HepG2 (cell line): ENCODE measurements at regions not wholly inside any gene's neighbourhood (a gene's known extent, or its start where the extent isn't known, plus 50 kb on each side); places are given as distances from the start of the nearest gene placed in this dataset.
A peak's percentile ranks its signal among the peaks of the same experiment; 100 is the strongest.

Experiments used
- DRAP1 ChIP-seq: IDR thresholded peaks from 2 replicates; pipeline ENCODE4 v1.6.1; 2016; ENCODE audit warnings: missing genetic modification reagents, missing compliant biosample characterization
- ELF1 ChIP-seq: sonication (generic); formaldehyde crosslinking; IDR thresholded peaks from 2 replicates; pipeline ENCODE4 v1.4.0; 2020; ENCODE audit warnings: missing genetic modification reagents
- FOXP1 ChIP-seq, 2 experiments: fragments of 450-650 bp in 1 of 2; IDR thresholded peaks; 2 replicates each; pipeline ENCODE4 v1.6.1; 2017 to 2018; ENCODE audit warnings: antibody characterized with exemption in 1 of 2
- HMG20A ChIP-seq: IDR thresholded peaks from 2 replicates; pipeline ENCODE4 v1.6.1; 2016; ENCODE audit warnings: borderline replicate concordance
- ISX ChIP-seq: sonication (generic); formaldehyde crosslinking; conservative IDR thresholded peaks from 2 replicates; pipeline ENCODE4 v1.5.0; 2020; ENCODE audit warnings: missing genetic modification reagents
- KDM4B ChIP-seq: sonication (generic); formaldehyde crosslinking; IDR thresholded peaks from 2 replicates; pipeline ENCODE4 v1.4.0; 2020; ENCODE audit warnings: missing genetic modification reagents
- MIER3 ChIP-seq: IDR thresholded peaks from 2 replicates; pipeline ENCODE4 v1.6.1; 2016; ENCODE audit warnings: missing compliant biosample characterization, borderline replicate concordance
- NCOA2 ChIP-seq: sonication (generic); formaldehyde crosslinking; IDR thresholded peaks from 2 replicates; pipeline ENCODE4 v1.8.0; 2022; ENCODE audit warnings: inconsistent platforms
- NR2F1 ChIP-seq, 2 experiments: fragments of 450-650 bp in 1 of 2; formaldehyde crosslinking in 1 of 2; IDR thresholded peaks; 2 replicates each; pipeline versions ENCODE4 v1.5.0 to v1.6.1; 2016 to 2020; ENCODE audit warnings: mild to moderate bottlenecking in 1 of 2, missing compliant biosample characterization in 1 of 2, missing genetic modification reagents in 1 of 2, moderate library complexity in 1 of 2
- PHF5A ChIP-seq: IDR thresholded peaks from one replicate; pipeline ENCODE4 v1.6.1; 2018; ENCODE audit warnings: low read depth, missing genetic modification reagents; ENCODE audit not compliant: unreplicated experiment
- SAP130 ChIP-seq: IDR thresholded peaks from 2 replicates; pipeline ENCODE4 v1.6.1; 2016; ENCODE audit warnings: low read depth
- SMARCE1 ChIP-seq: fragments of 450-650 bp; IDR thresholded peaks from 2 replicates; pipeline ENCODE4 v1.6.1; 2017; ENCODE audit warnings: borderline replicate concordance
- SOX5 ChIP-seq: IDR thresholded peaks from 2 replicates; pipeline ENCODE4 v1.6.1; 2016; ENCODE audit warnings: borderline replicate concordance
- TRIM24 ChIP-seq: sonication (generic); formaldehyde crosslinking; IDR thresholded peaks from 2 replicates; pipeline ENCODE4 v1.8.0; 2022; ENCODE audit warnings: mild to moderate bottlenecking, missing genetic modification reagents
- ZBTB39 ChIP-seq: sonication (generic); formaldehyde crosslinking; IDR thresholded peaks from 2 replicates; pipeline ENCODE4 v1.5.0; 2020; ENCODE audit warnings: missing genetic modification reagents
- ZFP36L1 ChIP-seq: sonication (generic); formaldehyde crosslinking; IDR thresholded peaks from 2 replicates; pipeline ENCODE4 v1.8.0; 2022; ENCODE audit warnings: mild to moderate bottlenecking, missing genetic modification reagents, moderate library complexity
- ZKSCAN5 ChIP-seq: sonication (generic); formaldehyde crosslinking; IDR thresholded peaks from 2 replicates; pipeline ENCODE4 v1.5.1; 2020; ENCODE audit warnings: mild to moderate bottlenecking, missing genetic modification reagents
- ZMYM4 ChIP-seq: sonication (generic); formaldehyde crosslinking; IDR thresholded peaks from 2 replicates; pipeline ENCODE4 v1.8.1; 2023; ENCODE audit warnings: mild to moderate bottlenecking, missing genetic modification reagents
- ZNF160 ChIP-seq: sonication (generic); formaldehyde crosslinking; IDR thresholded peaks from 2 replicates; pipeline ENCODE4 v1.8.0; 2022; ENCODE audit warnings: mild to moderate bottlenecking, inconsistent platforms, missing genetic modification reagents
- ZNF383 ChIP-seq: sonication (generic); formaldehyde crosslinking; IDR thresholded peaks from 2 replicates; pipeline ENCODE4 v1.4.0; 2020; ENCODE audit warnings: missing genetic modification reagents, mild to moderate bottlenecking, borderline replicate concordance
- ZNF530 ChIP-seq: sonication (generic); formaldehyde crosslinking; IDR thresholded peaks from 2 replicates; pipeline ENCODE4 v1.5.0; 2020; ENCODE audit warnings: low read depth, mild to moderate bottlenecking, missing genetic modification reagents
- TF ChIP-seq, protein P1 (sequence below): sonication (generic); formaldehyde crosslinking; IDR thresholded peaks from 2 replicates; pipeline ENCODE4 v1.5.1; 2020; ENCODE audit warnings: missing genetic modification reagents, mild to moderate bottlenecking, borderline replicate concordance
- TF ChIP-seq, protein P2 (sequence below): sonication (generic); formaldehyde crosslinking; IDR thresholded peaks from 2 replicates; pipeline ENCODE4 v1.4.0; 2020; ENCODE audit warnings: mild to moderate bottlenecking, missing genetic modification reagents
- TF ChIP-seq, protein P3 (sequence below): IDR thresholded peaks from 2 replicates; pipeline ENCODE4 v1.6.1; 2012; ENCODE audit warnings: low read length, improper control_type of control experiment

GRCh38 chr6:3911614-3912336 is 62.6 kb downstream of the FAM50B start (continued):
- TF ChIP-seq, protein P1, sequence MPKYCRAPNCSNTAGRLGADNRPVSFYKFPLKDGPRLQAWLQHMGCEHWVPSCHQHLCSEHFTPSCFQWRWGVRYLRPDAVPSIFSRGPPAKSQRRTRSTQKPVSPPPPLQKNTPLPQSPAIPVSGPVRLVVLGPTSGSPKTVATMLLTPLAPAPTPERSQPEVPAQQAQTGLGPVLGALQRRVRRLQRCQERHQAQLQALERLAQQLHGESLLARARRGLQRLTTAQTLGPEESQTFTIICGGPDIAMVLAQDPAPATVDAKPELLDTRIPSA (CRISPR knock-in tag), result no peak
- TF ChIP-seq, protein P2, sequence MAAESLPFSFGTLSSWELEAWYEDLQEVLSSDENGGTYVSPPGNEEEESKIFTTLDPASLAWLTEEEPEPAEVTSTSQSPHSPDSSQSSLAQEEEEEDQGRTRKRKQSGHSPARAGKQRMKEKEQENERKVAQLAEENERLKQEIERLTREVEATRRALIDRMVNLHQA (CRISPR knock-in tag), result no peak
- TF ChIP-seq ELF1 (CRISPR knock-in tag) (peak; percentile 22; the same call in 1 of the 2 replicates), ZMYM4 (CRISPR knock-in tag) (peak; percentile 53; the same call in 1 of the 2 replicates), HMG20A (CRISPR knock-in tag) (peak; percentile 92), PHF5A (CRISPR knock-in tag) (peak; percentile 39), SOX5 (CRISPR knock-in tag) (peak; percentile 92), NCOA2 (CRISPR knock-in tag) (peak; percentile 82), ISX (CRISPR knock-in tag) (no peak), FOXP1 (IDR thresholded peaks at IDR 0.05) (no peak), FOXP1 (CRISPR knock-in tag; IDR thresholded peaks at IDR 0.05) (peak; percentile 81), ZBTB39 (CRISPR knock-in tag) (peak; percentile 68; the same call in 1 of the 2 replicates), ZNF383 (CRISPR knock-in tag) (no peak), ZKSCAN5 (CRISPR knock-in tag) (no peak), ZNF160 (CRISPR knock-in tag) (no peak), ZNF530 (no peak), SAP130 (CRISPR knock-in tag) (peak; percentile 85), NR2F1 (CRISPR knock-in tag; IDR thresholded peaks at IDR 0.05) (peak in 1 of 2 experiments; percentile 50; a peak in 2 of 4 replicates), MIER3 (CRISPR knock-in tag) (peak; percentile 44; the same call in 1 of the 2 replicates), DRAP1 (CRISPR knock-in tag) (no peak), ZFP36L1 (CRISPR knock-in tag) (0 out of 2 replicates have a peak, but pooled peaks have one; percentile 18), KDM4B (peak; percentile 60; the same call in 1 of the 2 replicates), SMARCE1 (no peak), TRIM24 (no peak)
- TF ChIP-seq, protein P3, sequence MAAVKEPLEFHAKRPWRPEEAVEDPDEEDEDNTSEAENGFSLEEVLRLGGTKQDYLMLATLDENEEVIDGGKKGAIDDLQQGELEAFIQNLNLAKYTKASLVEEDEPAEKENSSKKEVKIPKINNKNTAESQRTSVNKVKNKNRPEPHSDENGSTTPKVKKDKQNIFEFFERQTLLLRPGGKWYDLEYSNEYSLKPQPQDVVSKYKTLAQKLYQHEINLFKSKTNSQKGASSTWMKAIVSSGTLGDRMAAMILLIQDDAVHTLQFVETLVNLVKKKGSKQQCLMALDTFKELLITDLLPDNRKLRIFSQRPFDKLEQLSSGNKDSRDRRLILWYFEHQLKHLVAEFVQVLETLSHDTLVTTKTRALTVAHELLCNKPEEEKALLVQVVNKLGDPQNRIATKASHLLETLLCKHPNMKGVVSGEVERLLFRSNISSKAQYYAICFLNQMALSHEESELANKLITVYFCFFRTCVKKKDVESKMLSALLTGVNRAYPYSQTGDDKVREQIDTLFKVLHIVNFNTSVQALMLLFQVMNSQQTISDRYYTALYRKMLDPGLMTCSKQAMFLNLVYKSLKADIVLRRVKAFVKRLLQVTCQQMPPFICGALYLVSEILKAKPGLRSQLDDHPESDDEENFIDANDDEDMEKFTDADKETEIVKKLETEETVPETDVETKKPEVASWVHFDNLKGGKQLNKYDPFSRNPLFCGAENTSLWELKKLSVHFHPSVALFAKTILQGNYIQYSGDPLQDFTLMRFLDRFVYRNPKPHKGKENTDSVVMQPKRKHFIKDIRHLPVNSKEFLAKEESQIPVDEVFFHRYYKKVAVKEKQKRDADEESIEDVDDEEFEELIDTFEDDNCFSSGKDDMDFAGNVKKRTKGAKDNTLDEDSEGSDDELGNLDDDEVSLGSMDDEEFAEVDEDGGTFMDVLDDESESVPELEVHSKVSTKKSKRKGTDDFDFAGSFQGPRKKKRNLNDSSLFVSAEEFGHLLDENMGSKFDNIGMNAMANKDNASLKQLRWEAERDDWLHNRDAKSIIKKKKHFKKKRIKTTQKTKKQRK, result no peak
